Endothelial cell of umbilical vein (primary cell): ENCODE measurements at regions not wholly inside any gene's neighbourhood (a gene's known extent, or its start where the extent isn't known, plus 50 kb on each side); places are given as distances from the start of the nearest gene placed in this dataset.

Experiments used
- BruUV-seq: library from RNA; stranded (reverse); fragments of 400-500 nt; replicated peaks from 2 replicates; lab custom pipeline; 2021; lab: Mats Ljungman, UMichigan
- CTCF ChIA-PET: fragments of 300-600, 350-600 bp; sonication (Branson Sonifier 250); formaldehyde crosslinking; loops from one replicate; lab custom pipeline; 2021; ENCODE audit warnings: antibody characterized with exemption, inconsistent platforms; lab: Charles Lee
- POLR2A ChIA-PET: fragments of 300-600, 350-600 bp; sonication (Branson Sonifier 250); formaldehyde crosslinking; loops from one replicate; lab custom pipeline; 2021; ENCODE audit warnings: antibody characterized with exemption, inconsistent platforms; lab: Charles Lee
- DNase-seq: peaks from one replicate; pipeline ENCODE4 v3.0.0-alpha.2; 2011; ENCODE audit warnings: low read depth, low spot score
- FAIRE-seq: peaks from 2 replicates; lab custom pipeline; 2011; peaks lifted over from hg19 to GRCh38; lab: Jason Lieb, UNC
- H2AFZ ChIP-seq: 2 replicates; pipeline ENCODE4 v1.6.0; 2012; ENCODE audit warnings: low read depth, low read length, control low read depth, inconsistent platforms
- H3K27ac ChIP-seq: 2 replicates; pipeline ENCODE4 v1.5.1; 2011; ENCODE audit warnings: low read depth, mild to moderate bottlenecking, control low read depth, low read length, moderate library complexity; ENCODE audit not compliant: insufficient read depth
- H3K27me3 ChIP-seq, 2 experiments: 2 replicates each; pipeline versions ENCODE4 v1.6.0 to v1.6.1; 2011; ENCODE audit warnings: low read length in 2 of 2, mixed read lengths in 1 of 2; ENCODE audit not compliant: control insufficient read depth in 2 of 2, insufficient read depth in 2 of 2
- H3K36me3 ChIP-seq, 2 experiments: 2 replicates in 1 of 2; 3 replicates in 1 of 2; pipeline ENCODE4 v1.5.1; 2011; ENCODE audit warnings: low read length in 2 of 2, mild to moderate bottlenecking in 1 of 2, moderate library complexity in 1 of 2; ENCODE audit not compliant: control insufficient read depth in 2 of 2, insufficient read depth in 2 of 2; ENCODE audit errors: extremely low read depth in 1 of 2
- H3K4me1 ChIP-seq: 3 replicates; pipeline ENCODE4 v1.5.1; 2011; ENCODE audit warnings: mild to moderate bottlenecking, low read length; ENCODE audit not compliant: control insufficient read depth, insufficient read depth; ENCODE audit errors: extremely low read depth
- H3K4me2 ChIP-seq: 2 replicates; pipeline ENCODE4 v1.6.1; 2011; ENCODE audit warnings: low read length, control low read depth, mixed read lengths; ENCODE audit not compliant: insufficient read depth
- H3K4me3 ChIP-seq, 3 experiments: fragments of 200-600 bp in 1 of 3; sonication (generic), shearing (Covaris generic) in 1 of 3; replicated peaks in 1 of 3; 2 replicates each; pipeline ENCODE4 v1.5.1; 2011 to 2016; ENCODE audit warnings: control low read depth in 3 of 3, low read length in 3 of 3, mild to moderate bottlenecking in 2 of 3, inconsistent platforms in 1 of 3, low read depth in 1 of 3, moderate library complexity in 1 of 3; ENCODE audit not compliant: insufficient read depth in 1 of 3
- H3K79me2 ChIP-seq: 2 replicates; pipeline ENCODE4 v1.6.0; 2012; ENCODE audit warnings: low read length, inconsistent platforms; ENCODE audit not compliant: control insufficient read depth, insufficient read depth
- H3K9ac ChIP-seq: replicated peaks from 2 replicates; pipeline ENCODE3; 2011; ENCODE audit warnings: low read length, control low read depth; ENCODE audit not compliant: insufficient read depth; ENCODE audit errors: extremely low read depth
- H3K9me1 ChIP-seq: replicated peaks from 3 replicates; pipeline ENCODE4 v1.6.0; 2011; ENCODE audit warnings: mild to moderate bottlenecking, low read length; ENCODE audit not compliant: control insufficient read depth, insufficient read depth; ENCODE audit errors: extremely low read depth
- H3K9me3 ChIP-seq: replicated peaks from 2 replicates; pipeline ENCODE4 v1.5.1; 2012; ENCODE audit warnings: low read length, inconsistent platforms; ENCODE audit not compliant: control insufficient read depth, insufficient read depth
- H4K20me1 ChIP-seq: replicated peaks from 2 replicates; pipeline ENCODE3; 2011; ENCODE audit warnings: mild to moderate bottlenecking, low read length; ENCODE audit not compliant: control insufficient read depth, insufficient read depth; ENCODE audit errors: extremely low read depth
- EZH2 ChIP-seq: IDR thresholded peaks from 2 replicates; pipeline ENCODE4 v1.6.1; 2012; ENCODE audit warnings: borderline replicate concordance, low read depth, mild to moderate bottlenecking, moderate library complexity, low read length, inconsistent platforms; ENCODE audit not compliant: severe bottlenecking
- FOS ChIP-seq: IDR thresholded peaks from 2 replicates; pipeline ENCODE4 v1.6.1; 2011; ENCODE audit warnings: mild to moderate bottlenecking, low read length, moderate library complexity, borderline replicate concordance; ENCODE audit not compliant: insufficient read depth
- GATA2 ChIP-seq: IDR thresholded peaks from 2 replicates; pipeline ENCODE4 v1.7.0; 2011; ENCODE audit warnings: low read depth, mild to moderate bottlenecking, moderate library complexity, mixed read lengths, low read length; ENCODE audit not compliant: insufficient read length, insufficient read depth
- JUN ChIP-seq: IDR thresholded peaks from 2 replicates; pipeline ENCODE4 v1.6.1; 2011; ENCODE audit warnings: borderline replicate concordance, low read depth; ENCODE audit not compliant: insufficient read length, insufficient read depth
- MYC ChIP-seq: IDR thresholded peaks from one replicate; pipeline ENCODE4 v1.6.1; 2011; ENCODE audit warnings: mild to moderate bottlenecking, low read depth, low read length
- POLR2A ChIP-seq: IDR thresholded peaks from 2 replicates; pipeline ENCODE4 v1.6.1; 2012; ENCODE audit warnings: low read depth, mild to moderate bottlenecking, control low read depth, low read length
- POLR2AphosphoS5 ChIP-seq: IDR thresholded peaks from 2 replicates; pipeline ENCODE4 v1.6.1; 2012; ENCODE audit warnings: low read depth, mild to moderate bottlenecking, control low read depth, low read length, moderate library complexity; ENCODE audit not compliant: insufficient read depth
- dilution Hi-C: fragments of 300-500 bp; cut with MboI; formaldehyde crosslinking; loops from one replicate; pipeline ENCODE4 v1.15.0; 2019; ENCODE audit warnings: low sequenced_read_pairs; ENCODE audit not compliant: extremely low pct_ligation_motif_present
- intact Hi-C: fragments of 100-400 bp; cut with micrococcal nuclease; formaldehyde crosslinking; loops from one replicate; pipeline ENCODE4 v1.10.0; 2022
- TF ChIP-seq, protein P1 (sequence below): IDR thresholded peaks from 2 replicates; pipeline ENCODE4 v1.6.1; 2011; ENCODE audit not compliant: insufficient read depth, insufficient read length
- TF ChIP-seq, protein P2 (sequence below), 2 donors: IDR thresholded peaks; 1 replicate in 1 of 2; 2 replicates in 1 of 2; pipeline ENCODE4 v1.5.1; 2011; ENCODE audit warnings: low read length in 2 of 2, mild to moderate bottlenecking in 2 of 2, moderate library complexity in 2 of 2, control low read depth in 1 of 2, inconsistent platforms in 1 of 2, low read depth in 1 of 2; ENCODE audit not compliant: insufficient read depth in 1 of 2; ENCODE audit errors: extremely low read depth in 1 of 2

DNA sequence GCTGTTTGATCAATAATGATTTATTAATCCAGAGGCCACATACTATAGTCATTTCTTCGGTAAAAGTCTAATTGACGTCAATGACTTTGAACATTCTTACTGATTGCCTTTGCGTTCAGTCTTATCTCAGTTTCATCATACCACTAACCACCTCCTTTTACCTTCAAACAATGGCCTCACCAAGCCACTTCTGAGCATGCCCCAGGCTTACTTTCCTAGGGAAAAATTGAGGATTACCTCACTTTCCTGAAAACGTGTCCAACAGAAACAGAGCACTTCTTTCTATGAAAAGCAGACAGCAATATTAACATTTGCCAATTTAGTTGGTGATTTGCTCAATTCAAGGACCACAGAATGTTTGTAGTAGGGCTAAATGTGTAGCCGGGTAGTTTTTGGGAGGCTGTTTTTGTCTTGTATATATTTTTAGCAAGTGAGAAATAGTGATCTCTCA is 157.6 kb downstream of the KLF5 start:
- dilution Hi-C loops = no loop called here
- no peak for FAIRE-seq
- H3K27ac ChIP-seq = no peak overlapping the region
- H3K79me2 ChIP-seq = no peaks in the 10 kb centered on the region
- no peaks in the 10 kb centered on the region for H3K36me3 ChIP-seq
- H4K20me1 ChIP-seq = no peaks in the 10 kb centered on the region
- H2AFZ ChIP-seq = no peak overlapping the region
- H3K27me3 ChIP-seq = no peaks in the 10 kb centered on the region
- POLR2A ChIA-PET = no interaction called here
- no peak for TF ChIP-seq EZH2
- DNase-seq = no peak
- no peak overlapping the region for H3K4me2 ChIP-seq
- CTCF ChIA-PET = no interaction called here
- no TSS peak for BruUV-seq
- H3K9ac ChIP-seq = no peak overlapping the region
- no peaks in the 10 kb centered on the region for H3K4me1 ChIP-seq
- intact Hi-C loops = no loop called here
- H3K9me1 ChIP-seq = no peaks in the 10 kb centered on the region
- no peak overlapping the region for H3K4me3 ChIP-seq
- H3K9me3 ChIP-seq = no peaks in the 10 kb centered on the region

DNA sequence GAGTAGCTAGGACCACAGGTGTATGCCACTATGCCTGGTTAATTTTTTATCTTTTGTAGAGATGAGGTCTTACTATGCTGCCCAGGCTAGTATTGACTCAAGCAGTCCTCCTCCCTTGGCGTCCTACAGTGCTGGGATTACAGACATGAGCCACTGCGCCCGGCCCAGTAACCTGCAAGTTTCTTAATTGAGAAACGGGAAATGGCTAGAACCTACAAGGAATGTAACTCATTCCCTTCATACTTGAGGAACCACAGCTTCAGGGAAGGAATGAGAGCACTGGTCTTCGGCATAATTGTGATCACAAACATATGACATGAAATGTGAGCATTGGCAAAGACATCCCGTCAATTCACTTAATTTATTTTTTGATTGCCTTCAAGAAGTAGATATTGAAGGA is 157.0 kb downstream of the KLF5 start:
- Histone ChIP-seq H3K9me1 (no peaks in the 10 kb centered on the region), H3K27ac (no peak overlapping the region), H4K20me1 (no peaks in the 10 kb centered on the region), H3K9me3 (no peaks in the 10 kb centered on the region), H3K9ac (no peak overlapping the region), H2AFZ (no peak overlapping the region), H3K4me3 (no peak overlapping the region), H3K4me1 (no peaks in the 10 kb centered on the region), H3K27me3 (no peaks in the 10 kb centered on the region), H3K79me2 (no peaks in the 10 kb centered on the region), H3K4me2 (no peak overlapping the region), H3K36me3 (no peaks in the 10 kb centered on the region)
- ChIA-PET POLR2A (no interaction called here), CTCF (no interaction called here)
- dilution Hi-C loops = no loop called here
- BruUV-seq = no TSS peak
- DNase-seq (no peak), FAIRE-seq (no peak)
- intact Hi-C loops = no loop called here
- TF ChIP-seq POLR2AphosphoS5 (no peak), FOS (no peak), EZH2 (no peak), POLR2A (no peak), GATA2 (no peak), JUN (no peak), MYC (no peak)
- TF ChIP-seq, protein P1, sequence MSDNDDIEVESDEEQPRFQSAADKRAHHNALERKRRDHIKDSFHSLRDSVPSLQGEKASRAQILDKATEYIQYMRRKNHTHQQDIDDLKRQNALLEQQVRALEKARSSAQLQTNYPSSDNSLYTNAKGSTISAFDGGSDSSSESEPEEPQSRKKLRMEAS = no peak
- TF ChIP-seq, protein P2, sequence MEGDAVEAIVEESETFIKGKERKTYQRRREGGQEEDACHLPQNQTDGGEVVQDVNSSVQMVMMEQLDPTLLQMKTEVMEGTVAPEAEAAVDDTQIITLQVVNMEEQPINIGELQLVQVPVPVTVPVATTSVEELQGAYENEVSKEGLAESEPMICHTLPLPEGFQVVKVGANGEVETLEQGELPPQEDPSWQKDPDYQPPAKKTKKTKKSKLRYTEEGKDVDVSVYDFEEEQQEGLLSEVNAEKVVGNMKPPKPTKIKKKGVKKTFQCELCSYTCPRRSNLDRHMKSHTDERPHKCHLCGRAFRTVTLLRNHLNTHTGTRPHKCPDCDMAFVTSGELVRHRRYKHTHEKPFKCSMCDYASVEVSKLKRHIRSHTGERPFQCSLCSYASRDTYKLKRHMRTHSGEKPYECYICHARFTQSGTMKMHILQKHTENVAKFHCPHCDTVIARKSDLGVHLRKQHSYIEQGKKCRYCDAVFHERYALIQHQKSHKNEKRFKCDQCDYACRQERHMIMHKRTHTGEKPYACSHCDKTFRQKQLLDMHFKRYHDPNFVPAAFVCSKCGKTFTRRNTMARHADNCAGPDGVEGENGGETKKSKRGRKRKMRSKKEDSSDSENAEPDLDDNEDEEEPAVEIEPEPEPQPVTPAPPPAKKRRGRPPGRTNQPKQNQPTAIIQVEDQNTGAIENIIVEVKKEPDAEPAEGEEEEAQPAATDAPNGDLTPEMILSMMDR (IDR thresholded peaks at IDR 0.05; ENCODE audit: extremely low read depth in 1 of 2, insufficient read depth in 1 of 2, low read depth in 1 of 2, low read length in 2 of 2) = no peak
